ENCODE measurements at regions not wholly inside any gene's neighbourhood (a gene's known extent, or its start where the extent isn't known, plus 50 kb on each side); places are given as distances from the start of the nearest gene placed in this dataset.

DNA sequence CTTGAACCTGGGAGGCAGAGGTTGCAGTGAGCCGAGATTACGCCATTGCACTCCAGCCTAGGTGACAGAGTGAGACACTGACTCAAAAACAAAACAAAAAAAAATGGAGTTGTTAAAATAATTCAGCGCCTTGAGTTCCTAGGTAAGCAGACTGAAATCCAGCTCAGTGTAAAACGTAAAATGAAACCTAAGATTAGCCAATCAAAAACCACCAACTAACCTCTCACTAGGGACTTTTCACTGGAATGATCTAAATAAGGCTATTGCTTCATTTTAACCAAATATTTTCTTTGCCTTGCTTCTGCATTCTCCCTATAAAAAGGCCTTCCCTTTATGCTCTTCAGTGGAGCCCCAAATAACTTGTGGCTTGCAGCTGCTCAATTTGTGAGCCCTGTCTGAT, 91.6 kb upstream of the HIF1A start:
- H2AFZ ChIP-seq = no peak overlapping the region
- peaks cover 3% of the 10 kb centered on the region; the same call in 1 of the 2 replicates for H3K9me2 ChIP-seq (ENCODE audit: insufficient read depth)
- 0 out of 2 replicates have a peak, but pooled peaks cover 5% of the 10 kb centered on the region for H3F3A ChIP-seq (replicated peaks; ENCODE audit: low read depth)
- H3K36me3 ChIP-seq (ENCODE audit: insufficient read depth) = no peaks in the 10 kb centered on the region
- TF ChIP-seq POLR2AphosphoS5 (IDR thresholded peaks at IDR 0.05; ENCODE audit: low read depth) = no peak
- TF ChIP-seq ZNF331 (CRISPR knock-in tag; IDR thresholded peaks at IDR 0.05; ENCODE audit: low read depth) = no peak
- no peak for TF ChIP-seq EZH2phosphoT487 (IDR thresholded peaks at IDR 0.05; ENCODE audit: unreplicated experiment)
- no peak for TF ChIP-seq ZNF114 (CRISPR knock-in tag; IDR thresholded peaks at IDR 0.05)
- TF ChIP-seq, protein P1, sequence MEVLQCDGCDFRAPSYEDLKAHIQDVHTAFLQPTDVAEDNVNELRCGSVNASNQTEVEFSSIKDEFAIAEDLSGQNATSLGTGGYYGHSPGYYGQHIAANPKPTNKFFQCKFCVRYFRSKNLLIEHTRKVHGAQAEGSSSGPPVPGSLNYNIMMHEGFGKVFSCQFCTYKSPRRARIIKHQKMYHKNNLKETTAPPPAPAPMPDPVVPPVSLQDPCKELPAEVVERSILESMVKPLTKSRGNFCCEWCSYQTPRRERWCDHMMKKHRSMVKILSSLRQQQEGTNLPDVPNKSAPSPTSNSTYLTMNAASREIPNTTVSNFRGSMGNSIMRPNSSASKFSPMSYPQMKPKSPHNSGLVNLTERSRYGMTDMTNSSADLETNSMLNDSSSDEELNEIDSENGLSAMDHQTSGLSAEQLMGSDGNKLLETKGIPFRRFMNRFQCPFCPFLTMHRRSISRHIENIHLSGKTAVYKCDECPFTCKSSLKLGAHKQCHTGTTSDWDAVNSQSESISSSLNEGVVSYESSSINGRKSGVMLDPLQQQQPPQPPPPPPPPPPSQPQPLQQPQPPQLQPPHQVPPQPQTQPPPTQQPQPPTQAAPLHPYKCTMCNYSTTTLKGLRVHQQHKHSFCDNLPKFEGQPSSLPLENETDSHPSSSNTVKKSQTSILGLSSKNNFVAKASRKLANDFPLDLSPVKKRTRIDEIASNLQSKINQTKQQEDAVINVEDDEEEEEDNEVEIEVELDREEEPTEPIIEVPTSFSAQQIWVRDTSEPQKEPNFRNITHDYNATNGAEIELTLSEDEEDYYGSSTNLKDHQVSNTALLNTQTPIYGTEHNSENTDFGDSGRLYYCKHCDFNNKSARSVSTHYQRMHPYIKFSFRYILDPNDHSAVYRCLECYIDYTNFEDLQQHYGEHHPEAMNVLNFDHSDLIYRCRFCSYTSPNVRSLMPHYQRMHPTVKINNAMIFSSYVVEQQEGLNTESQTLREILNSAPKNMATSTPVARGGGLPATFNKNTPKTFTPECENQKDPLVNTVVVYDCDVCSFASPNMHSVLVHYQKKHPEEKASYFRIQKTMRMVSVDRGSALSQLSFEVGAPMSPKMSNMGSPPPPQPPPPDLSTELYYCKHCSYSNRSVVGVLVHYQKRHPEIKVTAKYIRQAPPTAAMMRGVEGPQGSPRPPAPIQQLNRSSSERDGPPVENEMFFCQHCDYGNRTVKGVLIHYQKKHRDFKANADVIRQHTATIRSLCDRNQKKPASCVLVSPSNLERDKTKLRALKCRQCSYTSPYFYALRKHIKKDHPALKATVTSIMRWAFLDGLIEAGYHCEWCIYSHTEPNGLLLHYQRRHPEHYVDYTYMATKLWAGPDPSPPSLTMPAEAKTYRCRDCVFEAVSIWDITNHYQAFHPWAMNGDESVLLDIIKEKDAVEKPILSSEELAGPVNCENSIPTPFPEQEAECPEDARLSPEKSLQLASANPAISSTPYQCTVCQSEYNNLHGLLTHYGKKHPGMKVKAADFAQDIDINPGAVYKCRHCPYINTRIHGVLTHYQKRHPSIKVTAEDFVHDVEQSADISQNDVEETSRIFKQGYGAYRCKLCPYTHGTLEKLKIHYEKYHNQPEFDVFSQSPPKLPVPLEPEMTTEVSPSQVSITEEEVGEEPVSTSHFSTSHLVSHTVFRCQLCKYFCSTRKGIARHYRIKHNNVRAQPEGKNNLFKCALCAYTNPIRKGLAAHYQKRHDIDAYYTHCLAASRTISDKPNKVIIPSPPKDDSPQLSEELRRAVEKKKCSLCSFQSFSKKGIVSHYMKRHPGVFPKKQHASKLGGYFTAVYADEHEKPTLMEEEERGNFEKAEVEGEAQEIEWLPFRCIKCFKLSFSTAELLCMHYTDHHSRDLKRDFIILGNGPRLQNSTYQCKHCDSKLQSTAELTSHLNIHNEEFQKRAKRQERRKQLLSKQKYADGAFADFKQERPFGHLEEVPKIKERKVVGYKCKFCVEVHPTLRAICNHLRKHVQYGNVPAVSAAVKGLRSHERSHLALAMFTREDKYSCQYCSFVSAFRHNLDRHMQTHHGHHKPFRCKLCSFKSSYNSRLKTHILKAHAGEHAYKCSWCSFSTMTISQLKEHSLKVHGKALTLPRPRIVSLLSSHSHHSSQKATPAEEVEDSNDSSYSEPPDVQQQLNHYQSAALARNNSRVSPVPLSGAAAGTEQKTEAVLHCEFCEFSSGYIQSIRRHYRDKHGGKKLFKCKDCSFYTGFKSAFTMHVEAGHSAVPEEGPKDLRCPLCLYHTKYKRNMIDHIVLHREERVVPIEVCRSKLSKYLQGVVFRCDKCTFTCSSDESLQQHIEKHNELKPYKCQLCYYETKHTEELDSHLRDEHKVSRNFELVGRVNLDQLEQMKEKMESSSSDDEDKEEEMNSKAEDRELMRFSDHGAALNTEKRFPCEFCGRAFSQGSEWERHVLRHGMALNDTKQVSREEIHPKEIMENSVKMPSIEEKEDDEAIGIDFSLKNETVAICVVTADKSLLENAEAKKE (CRISPR knock-in tag; IDR thresholded peaks at IDR 0.05) = no peak
- TF ChIP-seq EZH2 (IDR thresholded peaks at IDR 0.05; ENCODE audit: low read depth, unreplicated experiment) = no peak
- no peak for TF ChIP-seq NANOG (IDR thresholded peaks at IDR 0.05; ENCODE audit: borderline replicate concordance)
- no peak for TF ChIP-seq CREB1 (CRISPR knock-in tag; IDR thresholded peaks at IDR 0.05; ENCODE audit: low read depth)
- TF ChIP-seq STAT1 (IDR thresholded peaks at IDR 0.05; ENCODE audit: unreplicated experiment) = no peak
- TF ChIP-seq, protein P2, sequence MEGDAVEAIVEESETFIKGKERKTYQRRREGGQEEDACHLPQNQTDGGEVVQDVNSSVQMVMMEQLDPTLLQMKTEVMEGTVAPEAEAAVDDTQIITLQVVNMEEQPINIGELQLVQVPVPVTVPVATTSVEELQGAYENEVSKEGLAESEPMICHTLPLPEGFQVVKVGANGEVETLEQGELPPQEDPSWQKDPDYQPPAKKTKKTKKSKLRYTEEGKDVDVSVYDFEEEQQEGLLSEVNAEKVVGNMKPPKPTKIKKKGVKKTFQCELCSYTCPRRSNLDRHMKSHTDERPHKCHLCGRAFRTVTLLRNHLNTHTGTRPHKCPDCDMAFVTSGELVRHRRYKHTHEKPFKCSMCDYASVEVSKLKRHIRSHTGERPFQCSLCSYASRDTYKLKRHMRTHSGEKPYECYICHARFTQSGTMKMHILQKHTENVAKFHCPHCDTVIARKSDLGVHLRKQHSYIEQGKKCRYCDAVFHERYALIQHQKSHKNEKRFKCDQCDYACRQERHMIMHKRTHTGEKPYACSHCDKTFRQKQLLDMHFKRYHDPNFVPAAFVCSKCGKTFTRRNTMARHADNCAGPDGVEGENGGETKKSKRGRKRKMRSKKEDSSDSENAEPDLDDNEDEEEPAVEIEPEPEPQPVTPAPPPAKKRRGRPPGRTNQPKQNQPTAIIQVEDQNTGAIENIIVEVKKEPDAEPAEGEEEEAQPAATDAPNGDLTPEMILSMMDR (conservative IDR thresholded peaks at IDR 0.05; ENCODE audit: low read depth in 2 of 2) = no peak
- TF ChIP-seq, protein P3, sequence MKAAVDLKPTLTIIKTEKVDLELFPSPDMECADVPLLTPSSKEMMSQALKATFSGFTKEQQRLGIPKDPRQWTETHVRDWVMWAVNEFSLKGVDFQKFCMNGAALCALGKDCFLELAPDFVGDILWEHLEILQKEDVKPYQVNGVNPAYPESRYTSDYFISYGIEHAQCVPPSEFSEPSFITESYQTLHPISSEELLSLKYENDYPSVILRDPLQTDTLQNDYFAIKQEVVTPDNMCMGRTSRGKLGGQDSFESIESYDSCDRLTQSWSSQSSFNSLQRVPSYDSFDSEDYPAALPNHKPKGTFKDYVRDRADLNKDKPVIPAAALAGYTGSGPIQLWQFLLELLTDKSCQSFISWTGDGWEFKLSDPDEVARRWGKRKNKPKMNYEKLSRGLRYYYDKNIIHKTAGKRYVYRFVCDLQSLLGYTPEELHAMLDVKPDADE (IDR thresholded peaks at IDR 0.05) = no peak
- no peak for TF ChIP-seq JUNB (IDR thresholded peaks at IDR 0.05; ENCODE audit: unreplicated experiment)
- TF ChIP-seq, protein P4, sequence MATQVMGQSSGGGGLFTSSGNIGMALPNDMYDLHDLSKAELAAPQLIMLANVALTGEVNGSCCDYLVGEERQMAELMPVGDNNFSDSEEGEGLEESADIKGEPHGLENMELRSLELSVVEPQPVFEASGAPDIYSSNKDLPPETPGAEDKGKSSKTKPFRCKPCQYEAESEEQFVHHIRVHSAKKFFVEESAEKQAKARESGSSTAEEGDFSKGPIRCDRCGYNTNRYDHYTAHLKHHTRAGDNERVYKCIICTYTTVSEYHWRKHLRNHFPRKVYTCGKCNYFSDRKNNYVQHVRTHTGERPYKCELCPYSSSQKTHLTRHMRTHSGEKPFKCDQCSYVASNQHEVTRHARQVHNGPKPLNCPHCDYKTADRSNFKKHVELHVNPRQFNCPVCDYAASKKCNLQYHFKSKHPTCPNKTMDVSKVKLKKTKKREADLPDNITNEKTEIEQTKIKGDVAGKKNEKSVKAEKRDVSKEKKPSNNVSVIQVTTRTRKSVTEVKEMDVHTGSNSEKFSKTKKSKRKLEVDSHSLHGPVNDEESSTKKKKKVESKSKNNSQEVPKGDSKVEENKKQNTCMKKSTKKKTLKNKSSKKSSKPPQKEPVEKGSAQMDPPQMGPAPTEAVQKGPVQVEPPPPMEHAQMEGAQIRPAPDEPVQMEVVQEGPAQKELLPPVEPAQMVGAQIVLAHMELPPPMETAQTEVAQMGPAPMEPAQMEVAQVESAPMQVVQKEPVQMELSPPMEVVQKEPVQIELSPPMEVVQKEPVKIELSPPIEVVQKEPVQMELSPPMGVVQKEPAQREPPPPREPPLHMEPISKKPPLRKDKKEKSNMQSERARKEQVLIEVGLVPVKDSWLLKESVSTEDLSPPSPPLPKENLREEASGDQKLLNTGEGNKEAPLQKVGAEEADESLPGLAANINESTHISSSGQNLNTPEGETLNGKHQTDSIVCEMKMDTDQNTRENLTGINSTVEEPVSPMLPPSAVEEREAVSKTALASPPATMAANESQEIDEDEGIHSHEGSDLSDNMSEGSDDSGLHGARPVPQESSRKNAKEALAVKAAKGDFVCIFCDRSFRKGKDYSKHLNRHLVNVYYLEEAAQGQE (IDR thresholded peaks at IDR 0.05; ENCODE audit: unreplicated experiment) = no peak
- no peaks in the 10 kb centered on the region for H3K27me3 Mint-ChIP-seq (ENCODE audit: insufficient read depth, low read depth, poor library complexity)
- H3K4me1 Mint-ChIP-seq = peaks cover 42% of the 10 kb centered on the region
- no peak for DNase-seq (ENCODE audit: low spot score)
- H3K9me3 Mint-ChIP-seq = no peaks in the 10 kb centered on the region
- H3K4me1 ChIP-seq (ENCODE audit: insufficient read depth) = peaks cover 44% of the 10 kb centered on the region
- no peak overlapping the region for H3K27ac ChIP-seq (ENCODE audit: low read depth)
- no peak overlapping the region for H3K27ac Mint-ChIP-seq
- H3K79me2 ChIP-seq (replicated peaks; ENCODE audit: insufficient read depth) = no peaks in the 10 kb centered on the region
- H3K4me3 ChIP-seq = no peak overlapping the region
- H4K20me1 ChIP-seq (replicated peaks; ENCODE audit: insufficient read depth) = no peaks in the 10 kb centered on the region
- no peaks in the 10 kb centered on the region for H3K36me3 Mint-ChIP-seq (ENCODE audit: low read depth)
- H3K4me3 Mint-ChIP-seq = no peak overlapping the region
- H3K4me2 ChIP-seq = no peak overlapping the region
- ATAC-seq = no peak
- H3K27me3 ChIP-seq (ENCODE audit: insufficient read depth) = no peaks in the 10 kb centered on the region
